GM12892 (cell line): ENCODE measurements at regions not wholly inside any gene's neighbourhood (a gene's known extent, or its start where the extent isn't known, plus 50 kb on each side); places are given as distances from the start of the nearest gene placed in this dataset.

Experiments
- POLR2A ChIP-seq: IDR thresholded peaks from 2 replicates; pipeline ENCODE4 v1.6.1; 2011; ENCODE audit warnings: low read depth, low read length, control low read depth
- TAF1 ChIP-seq: IDR thresholded peaks from 2 replicates; pipeline ENCODE4 v1.6.1; 2011; ENCODE audit warnings: low read depth, mild to moderate bottlenecking, control low read depth, low read length, borderline replicate concordance

DNA sequence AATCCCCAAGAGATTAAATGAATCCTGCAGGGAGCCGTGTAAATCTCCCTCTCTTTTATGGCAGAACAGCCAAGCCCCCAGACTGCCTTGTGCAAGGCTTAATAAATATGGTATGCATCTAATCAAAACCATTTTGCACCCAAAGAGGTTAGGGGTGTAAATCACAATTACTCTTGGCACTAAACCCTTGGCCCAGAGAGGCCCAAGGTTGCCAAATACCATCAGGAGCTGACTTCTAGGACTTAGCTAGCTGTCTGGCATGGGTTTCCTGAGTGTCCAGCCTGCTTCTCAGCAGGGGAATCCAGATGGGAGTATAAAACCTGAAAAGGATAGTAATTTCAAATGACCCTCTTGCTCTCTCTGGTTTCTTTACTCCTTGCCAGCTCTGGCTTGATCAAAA is 610.4 kb downstream of the MED13L start:
- TF ChIP-seq TAF1 (no peak), POLR2A (no peak)
